GF-D8 (cell line): ENCODE measurements at regions not wholly inside any gene's neighbourhood (a gene's known extent, or its start where the extent isn't known, plus 50 kb on each side); places are given as distances from the start of the nearest gene placed in this dataset.
"Not testable (repeated sequence)": the region's sequence is repeated elsewhere in the genome, so short reads cannot be mapped to it uniquely, and the experiment has no call there.

Experiments
- DNase-seq: peaks from one replicate; lab custom pipeline; 2025; lab: John Stamatoyannopoulos, UW

DNA sequence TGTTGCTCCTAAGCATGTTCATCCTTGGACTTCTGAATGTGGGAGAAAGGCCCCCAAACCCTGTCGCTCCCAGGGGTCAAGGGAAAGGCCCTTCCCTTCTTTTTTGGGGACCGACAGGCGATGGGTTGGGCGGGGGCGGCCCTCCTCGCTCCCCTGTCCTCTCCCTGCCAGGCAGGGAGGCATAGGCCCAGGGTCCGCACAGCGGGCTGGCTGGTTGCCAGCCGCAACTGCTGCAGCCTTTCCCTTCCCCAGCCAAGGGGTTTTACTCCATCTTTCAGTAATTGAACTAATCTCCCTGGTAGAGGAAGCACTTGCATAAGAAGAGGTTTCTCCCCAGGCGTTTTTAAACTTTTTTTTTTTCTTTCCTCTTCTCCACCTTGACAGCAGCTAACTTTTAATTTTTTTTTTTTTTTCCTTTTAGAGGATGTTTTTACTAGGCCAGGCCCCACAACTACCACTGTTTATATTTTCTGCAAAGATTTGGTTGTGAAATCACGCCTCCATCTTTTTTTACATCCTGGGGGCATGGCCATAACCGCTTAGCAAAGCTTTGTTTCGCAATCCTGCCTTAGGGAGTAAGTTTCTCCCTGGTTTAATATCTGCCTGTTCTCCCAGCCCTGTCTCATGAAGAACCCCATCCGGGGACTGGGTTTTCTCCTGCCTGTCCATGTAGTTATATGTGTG is 216.9 kb upstream of the ZNF608 start:
- DNase-seq = no peak

DNA sequence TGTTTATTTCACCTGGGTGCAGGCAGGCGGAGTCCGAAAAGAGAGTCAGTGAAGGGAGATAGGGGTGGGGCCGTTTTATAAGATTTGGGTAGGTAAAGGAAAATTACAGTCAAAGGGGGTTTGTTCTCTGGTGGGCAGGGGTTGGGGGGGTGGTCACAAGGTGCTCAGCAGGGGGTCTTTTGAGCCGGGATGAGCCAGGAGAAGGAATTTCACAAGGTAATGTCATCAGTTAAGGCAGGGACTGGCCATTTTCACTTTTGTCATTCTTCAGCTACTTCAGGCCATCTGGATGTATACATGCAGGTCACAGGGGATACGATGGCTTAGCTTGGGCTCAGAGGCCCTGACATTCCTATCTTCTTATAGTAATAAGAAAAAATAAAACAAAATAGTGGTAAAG is 220.3 kb upstream of the ZNF608 start:
- not testable (repeated sequence) for DNase-seq

DNA sequence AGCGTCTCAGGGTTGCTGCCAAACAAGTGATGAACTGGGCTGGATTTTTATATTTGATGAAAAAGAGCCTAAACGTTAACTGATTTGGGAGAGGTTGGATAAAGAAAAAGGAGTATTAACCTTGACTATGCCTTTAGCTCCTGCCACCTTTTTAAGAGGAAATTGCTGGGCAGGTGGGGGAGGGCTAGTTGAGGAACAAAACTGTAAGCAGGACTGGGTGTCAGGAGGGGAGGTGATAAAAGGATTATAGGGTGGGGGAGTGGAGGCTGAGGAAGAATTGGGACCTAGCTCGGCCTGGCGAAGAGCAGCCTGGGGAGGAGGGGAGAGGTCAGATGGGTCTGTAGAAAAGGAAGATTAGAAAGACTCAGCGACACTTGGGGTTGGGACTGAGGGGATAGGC is 223.9 kb upstream of the ZNF608 start:
- not testable (repeated sequence) for DNase-seq

DNA sequence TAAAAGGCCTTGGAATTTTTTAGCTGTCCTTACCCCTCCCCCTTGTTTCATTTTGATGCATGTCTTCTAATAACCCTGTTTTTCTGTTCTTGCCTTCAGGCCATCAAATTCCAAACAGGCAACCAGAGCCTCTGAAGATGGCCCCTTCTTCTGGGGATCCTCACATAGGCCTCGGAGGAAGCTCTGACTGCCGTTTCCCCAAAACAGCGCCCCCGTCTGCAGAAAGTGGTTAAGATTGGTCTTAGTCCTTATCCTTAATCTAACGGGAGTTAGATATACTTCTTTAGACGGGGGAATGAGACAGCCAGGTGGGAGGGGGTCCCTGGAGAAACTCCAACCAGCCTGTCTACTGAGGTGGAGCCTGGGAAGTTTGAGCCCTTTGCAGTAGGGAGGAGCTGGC is 226.3 kb upstream of the ZNF608 start:
- DNase-seq = no peak

DNA sequence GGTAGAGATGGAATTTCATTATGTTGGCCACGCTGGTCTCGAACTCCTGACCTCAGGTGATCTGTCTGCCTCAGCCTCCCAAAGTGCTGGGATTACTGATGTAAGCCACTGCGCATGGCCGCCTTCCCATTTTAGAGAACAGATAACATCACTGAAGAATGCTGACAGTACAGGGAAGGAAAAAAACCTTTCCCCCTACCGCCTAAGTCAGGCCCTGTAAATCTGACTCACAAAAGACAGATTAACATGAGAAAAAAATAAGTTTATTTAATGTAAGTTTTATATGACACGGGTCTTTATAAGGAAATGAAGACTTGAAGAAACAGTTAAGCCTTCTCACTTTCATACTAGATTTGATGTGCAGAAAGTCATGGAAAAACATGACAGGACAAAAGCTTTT is 227.2 kb upstream of the ZNF608 start:
- DNase-seq = no peak

DNA sequence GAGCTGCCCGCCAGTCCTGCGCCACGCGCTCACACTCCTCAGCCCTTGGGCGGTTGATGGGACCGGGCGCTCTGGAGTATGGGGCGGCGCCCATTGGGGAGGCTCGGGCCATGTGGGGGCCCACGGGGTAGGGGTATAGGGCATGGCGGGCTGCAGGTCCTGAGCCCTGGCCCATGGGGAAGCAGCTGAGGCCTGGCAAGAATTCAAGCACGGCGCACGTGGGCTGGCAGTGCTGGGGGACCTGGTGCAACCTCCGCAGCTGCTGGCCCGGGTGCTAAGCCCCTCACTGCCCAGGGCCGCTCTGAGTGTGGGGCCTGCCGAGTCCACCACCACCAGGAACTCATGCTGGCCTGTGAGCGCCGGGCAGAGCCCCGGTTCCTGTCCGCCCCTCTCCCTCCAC is 229.6 kb upstream of the ZNF608 start:
- no peak for DNase-seq

DNA sequence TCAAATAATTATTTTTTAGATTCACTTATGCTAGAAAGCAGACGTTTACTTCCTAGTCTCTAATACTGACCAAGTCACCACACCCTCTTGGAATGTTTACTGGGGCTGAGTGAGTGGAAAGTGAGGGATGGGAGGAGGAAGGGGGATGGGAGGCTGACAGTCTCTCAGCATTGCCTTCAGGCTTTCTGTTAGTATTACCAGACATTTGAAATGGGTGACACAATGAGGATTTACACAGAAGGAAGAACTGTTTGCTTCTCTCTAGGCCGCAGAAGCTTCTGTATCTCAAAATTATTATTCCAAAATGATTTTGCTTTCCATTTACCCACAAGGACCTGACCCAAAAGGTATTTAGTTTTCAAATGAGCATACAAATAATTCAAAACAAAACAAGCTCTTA is 232.8 kb upstream of the ZNF608 start:
- DNase-seq = no peak

DNA sequence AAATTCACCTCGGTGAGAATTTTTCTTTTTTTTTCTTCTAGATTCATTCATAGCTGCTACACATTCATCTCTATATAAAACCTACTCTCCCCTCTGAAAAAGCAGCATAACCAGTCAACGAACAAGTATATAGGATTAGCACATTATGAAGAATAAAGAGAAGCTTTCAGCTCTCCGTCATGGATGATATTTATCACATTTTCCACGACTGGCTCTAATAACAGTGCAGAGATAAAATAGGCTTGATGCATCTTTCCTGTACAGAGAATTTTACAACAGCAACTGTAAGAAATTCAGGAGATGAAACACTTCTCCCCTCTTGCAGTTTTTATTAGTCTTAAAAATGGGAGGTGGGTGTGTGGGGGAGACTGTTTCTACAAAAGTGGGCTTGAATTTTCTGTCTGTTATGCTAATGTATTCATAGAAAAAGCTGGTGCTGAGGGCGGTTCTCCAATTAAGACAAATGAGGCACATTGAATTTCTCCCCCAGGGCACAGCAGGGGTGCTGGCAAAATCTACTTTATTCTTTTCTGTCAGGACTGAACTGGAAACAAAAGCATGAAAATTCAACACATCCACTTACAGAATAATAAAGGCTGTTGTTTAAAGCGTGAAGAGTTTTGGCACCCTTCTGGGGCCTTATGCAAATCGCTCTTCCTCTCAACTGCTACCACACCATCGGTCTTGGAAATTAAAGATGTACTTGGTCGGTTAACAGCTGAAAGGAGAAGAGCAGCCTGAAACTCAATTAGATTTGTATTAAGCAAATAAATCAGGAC is 233.9 kb upstream of the ZNF608 start:
- DNase-seq = no peak

DNA sequence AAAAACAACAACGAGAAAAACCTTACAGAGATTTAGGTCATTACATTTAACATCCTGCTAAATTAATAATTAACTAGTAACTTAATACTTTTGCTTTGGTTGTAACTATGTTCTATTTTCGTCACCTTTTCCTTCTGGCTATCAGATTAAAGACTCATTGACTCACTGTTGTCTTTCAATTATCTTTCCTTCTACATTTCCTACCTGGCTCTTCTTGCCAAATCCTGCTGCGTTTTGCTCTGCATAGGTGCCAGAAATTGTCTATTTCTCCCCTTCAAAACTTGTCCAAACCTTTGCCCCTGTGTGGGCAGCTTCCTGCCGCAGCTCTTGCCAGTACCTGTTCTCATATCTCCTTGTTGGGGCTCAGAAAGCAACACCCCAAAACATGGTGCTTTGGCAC is 235.5 kb upstream of the ZNF608 start:
- no peak for DNase-seq

DNA sequence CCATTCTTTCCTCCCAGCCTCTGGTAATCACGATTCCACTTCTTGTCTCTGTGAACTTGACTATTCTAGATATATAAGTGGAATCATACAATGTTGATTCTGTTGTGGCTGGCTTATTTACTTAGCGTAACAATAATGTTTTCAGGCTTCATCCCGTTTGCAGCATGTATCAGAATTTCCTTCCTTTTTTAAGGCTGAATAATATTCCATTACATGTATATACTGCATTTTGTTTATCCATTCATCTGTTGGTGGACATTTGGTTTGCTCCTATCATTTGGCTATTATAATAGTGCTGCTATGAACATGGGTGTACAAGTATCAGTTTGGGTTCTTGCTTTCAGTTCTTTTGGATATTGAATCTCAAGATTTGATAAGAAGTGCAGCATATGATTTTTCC is 239.7 kb upstream of the ZNF608 start:
- DNase-seq = no peak

DNA sequence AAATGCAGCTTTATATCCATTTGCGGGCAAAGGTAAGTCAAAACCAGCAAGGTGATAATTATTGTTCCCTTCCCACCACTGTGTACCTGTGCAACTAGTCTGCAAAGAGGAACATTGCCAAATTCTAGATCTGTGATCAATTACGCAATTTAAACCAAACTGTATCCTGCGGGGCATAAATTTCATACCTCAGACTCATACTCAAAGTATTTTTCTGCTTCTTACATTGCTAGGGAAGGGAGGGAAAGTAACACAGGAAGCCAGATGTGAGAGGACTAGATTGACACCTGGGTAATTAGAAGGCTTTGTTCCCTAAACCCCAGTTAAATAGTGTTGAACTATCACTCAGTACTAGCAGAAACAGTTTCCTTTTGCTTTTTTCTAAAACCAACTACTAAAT is 240.2 kb upstream of the ZNF608 start:
- DNase-seq = no peak

DNA sequence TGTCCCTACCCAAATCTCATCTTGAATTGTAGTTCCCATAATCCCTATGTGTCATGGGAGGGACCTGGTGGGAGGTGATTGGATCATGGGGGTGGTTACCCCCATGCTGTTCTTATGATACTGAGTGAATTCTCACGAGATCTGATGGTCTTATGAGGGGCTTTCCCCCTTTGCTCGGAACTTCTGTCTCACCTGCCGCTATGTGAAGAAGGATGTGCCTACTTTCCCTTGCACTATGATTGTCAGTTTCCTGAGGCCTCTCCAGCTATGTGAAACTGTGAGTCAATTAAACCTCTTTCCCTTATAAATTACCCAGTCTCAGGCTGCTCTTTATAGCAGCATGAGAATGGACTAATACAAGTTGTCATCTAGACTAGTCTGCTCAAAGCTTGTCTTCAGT is 241.3 kb upstream of the ZNF608 start:
- not testable (repeated sequence) for DNase-seq

DNA sequence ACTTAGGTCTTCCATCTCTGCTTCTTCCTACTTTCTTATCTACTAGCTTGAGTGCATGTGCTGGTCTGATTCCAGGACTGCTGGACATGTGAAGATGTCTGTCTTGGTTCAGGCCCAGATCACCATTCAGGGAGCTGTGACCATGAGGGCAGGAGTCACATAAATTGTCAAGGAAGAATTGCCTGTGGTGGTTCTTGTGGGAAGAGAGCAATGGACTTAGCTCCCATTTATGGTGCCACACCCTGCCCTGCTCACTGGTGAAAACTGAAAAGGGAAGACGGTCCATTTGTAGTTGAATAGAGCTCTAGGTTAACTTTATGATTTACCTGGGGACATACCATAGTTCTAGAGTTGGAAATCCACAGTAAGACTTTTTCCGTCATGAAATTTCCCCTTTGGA is 244.3 kb upstream of the ZNF608 start:
- DNase-seq = no peak

DNA sequence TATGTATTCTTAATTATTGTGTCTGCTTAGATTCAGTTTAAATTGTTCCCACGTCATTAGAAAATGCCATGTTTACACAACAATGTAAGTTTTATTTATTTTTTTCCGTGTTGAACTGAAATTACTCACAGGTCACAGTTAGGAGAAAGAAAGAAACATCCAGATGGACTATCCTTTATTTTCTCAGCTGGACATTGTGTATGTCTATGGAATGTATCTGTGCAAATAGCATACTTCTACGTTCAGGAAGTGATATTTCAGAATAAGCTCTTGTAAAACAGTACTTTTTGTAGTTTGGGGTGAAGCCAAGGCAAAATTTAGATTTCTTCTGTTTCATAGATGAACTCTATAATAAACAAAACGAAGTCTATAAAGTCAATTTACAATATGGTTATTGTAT is 249.0 kb upstream of the ZNF608 start:
- no peak for DNase-seq

DNA sequence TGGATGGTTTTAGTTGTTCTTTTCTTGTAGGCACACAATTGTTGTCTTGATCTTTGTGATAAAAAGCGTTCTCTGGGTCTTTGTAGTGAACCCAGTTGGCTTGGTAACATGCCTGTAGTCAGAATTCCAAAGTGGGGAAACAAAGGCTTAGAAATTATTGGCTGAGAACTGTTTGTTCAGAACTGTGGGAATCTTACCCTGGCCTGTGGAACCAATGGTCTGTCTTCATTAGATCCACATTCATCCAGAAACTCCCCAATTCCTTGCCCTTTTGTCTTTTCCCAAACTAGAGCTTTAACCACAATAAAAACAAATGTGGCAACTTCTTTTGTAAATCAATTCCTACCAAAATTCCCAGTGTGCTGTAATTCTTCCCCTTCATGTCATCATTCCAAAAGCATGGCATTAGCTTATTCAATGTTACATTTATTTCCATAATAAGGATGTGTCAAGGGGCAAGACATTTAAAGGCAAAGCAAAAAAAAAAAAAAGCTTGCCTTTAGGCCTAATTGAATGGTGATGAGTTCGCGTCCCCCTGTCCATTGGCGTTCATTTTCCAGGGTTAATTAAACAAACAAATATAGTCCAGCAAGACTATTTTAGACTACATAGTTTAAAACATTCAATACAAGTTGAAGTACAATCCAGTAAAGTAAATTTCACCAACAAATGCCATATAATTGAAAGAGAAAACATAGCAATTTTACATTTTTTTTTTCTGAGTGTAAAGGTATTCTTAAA is 249.8 kb upstream of the ZNF608 start:
- DNase-seq = no peak

DNA sequence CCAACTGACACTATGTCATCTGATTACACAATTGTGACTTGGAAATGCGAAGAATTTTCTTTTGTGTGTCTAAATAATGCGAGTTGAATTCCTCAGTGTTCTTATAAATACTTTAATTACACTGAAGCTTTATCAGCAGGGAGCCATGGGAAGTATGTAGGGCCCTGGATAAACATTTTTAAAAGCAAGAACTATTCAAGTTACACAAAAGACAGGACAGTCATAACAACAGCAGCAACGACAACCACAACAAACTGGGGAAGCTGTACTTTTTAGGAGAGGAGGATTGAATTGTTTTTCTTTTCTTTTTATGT is 250.3 kb upstream of the ZNF608 start:
- DNase-seq = no peak

DNA sequence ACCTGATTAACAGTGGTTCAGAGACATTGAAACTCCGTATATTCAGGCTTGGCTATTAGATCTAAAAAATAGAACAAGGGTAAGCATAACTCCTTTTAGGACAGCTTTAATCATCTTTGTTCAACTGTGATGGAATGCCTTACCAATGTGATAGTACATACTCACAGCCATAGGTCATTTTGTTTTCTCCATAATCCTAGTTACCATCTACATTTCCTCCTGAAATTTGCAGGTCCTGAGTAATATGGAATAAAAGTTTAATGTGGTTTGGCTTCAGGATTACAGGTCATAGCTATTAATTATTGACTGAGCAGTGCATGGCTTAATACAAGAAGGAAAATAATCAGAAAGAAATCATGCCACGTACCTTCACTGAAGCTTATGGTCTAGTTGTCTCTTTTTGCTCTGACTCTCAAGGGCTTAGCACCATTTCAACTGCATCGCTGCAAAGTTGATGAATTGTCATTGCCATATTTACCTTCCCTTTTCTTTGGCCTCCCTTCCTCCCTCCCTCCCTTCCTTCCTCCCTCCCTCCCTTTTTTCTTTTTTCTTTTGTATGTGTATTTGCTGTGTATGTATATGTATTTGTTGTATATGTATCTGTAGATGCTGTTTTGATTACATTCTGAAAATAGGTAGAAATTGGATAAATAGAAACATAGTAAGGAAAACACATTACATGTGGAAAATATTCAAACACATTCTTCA is 250.9 kb upstream of the ZNF608 start:
- no peak for DNase-seq

DNA sequence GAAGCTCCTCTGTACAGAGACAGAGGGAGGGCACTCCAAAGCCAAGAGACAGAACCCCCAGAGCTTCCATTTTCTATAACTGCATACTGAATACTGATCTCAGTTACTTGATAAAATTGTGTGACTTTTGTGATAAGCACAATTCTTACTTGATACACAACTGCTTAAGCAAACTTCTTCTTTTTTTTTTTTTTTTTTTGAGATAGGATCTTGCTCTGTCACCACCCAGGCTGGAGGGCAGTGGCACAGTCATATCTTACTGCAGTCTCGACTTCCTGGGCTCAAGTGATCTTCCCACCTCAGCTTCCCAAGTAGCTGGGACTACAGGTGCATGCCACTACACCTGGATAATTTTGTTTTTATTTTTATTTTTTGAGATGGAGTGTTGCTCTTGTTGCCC is 252.1 kb upstream of the ZNF608 start:
- no peak for DNase-seq

DNA sequence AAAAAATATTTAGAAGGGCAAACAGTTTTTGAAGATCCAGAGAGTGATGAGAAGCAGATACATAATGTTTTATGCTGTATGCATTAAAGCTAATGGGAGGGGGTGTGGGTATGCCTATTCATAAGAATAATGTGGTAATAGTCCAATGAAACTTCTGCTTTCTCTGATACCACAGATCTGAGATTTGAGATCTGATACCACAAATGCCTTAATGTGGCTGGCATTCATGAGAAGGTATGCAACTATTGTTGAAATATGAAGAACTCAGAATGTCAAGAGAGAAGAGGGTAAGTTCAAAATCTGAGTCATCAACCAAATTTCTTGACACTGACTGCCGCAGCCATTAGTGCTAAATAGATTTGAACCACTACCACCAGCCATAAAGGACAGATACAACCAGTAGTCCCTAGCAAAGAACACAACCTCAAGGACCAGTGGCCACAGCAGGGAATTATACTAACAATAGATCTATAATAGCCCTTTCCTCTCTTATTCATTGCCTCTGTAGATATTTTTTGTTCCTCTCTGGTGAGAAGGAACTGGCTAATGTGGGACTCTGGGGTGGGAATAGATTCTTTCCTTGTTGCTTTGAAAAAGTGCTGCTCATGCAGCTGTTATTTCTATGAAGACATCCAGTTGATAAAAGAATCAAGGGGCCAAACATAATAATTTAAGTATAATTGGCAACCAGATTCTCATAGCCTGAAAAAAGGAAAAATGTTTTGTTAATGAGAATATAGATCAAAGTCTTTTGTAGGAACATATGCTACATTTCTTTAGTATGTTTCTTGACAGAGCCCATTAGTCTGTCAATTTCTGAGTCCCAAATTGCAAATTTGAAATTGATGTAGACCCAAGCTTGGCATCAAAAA is 256.5 kb upstream of the ZNF608 start:
- DNase-seq = no peak

DNA sequence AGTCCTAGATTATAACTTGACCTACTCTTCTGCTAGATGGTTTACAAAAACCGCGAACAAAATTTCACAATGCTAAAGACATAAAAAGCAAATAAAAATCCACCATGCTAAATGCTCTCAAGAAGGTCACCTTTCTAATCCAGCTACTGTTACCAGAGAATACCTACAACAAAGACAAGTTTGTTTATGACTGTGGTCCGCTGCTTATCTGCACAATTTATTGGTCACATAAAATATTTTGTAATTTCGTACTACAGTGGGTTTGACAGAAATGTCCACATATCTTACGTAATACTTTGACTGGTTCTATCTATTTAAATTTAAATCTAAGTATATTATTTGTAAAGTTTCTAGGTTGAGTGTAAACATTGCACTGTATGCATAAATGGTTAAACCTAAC is 257.6 kb upstream of the ZNF608 start:
- no peak for DNase-seq

DNA sequence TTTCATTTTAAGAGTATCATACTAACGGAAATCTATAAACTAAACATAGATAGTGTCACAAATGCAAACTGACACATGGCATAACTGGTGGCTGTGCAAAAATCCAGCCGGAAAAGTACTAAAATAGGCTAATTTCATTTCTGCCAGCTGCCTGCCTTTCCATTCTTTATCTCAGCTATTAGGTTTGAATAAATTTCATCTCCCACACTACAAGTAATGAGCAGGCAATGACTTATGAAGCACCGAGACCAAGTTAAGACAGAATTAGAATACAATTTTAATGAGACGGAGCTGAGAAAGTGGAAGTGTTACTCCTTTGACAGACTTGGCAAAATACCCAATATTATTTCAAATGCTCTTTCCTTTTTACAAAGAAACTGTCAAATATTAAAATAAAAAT is 258.8 kb upstream of the ZNF608 start:
- no peak for DNase-seq
